Hematopoietic multipotent progenitor cell (in vitro differentiated cells): ENCODE measurements at regions not wholly inside any gene's neighbourhood (a gene's known extent, or its start where the extent isn't known, plus 50 kb on each side); places are given as distances from the start of the nearest gene placed in this dataset.

Experiments used
- DNase-seq, 3 donors: peaks; one replicate each; pipeline ENCODE4 v3.0.0-alpha.2; 2011 to 2015; ENCODE audit warnings: low read depth in 2 of 3, low spot score in 2 of 3

DNA sequence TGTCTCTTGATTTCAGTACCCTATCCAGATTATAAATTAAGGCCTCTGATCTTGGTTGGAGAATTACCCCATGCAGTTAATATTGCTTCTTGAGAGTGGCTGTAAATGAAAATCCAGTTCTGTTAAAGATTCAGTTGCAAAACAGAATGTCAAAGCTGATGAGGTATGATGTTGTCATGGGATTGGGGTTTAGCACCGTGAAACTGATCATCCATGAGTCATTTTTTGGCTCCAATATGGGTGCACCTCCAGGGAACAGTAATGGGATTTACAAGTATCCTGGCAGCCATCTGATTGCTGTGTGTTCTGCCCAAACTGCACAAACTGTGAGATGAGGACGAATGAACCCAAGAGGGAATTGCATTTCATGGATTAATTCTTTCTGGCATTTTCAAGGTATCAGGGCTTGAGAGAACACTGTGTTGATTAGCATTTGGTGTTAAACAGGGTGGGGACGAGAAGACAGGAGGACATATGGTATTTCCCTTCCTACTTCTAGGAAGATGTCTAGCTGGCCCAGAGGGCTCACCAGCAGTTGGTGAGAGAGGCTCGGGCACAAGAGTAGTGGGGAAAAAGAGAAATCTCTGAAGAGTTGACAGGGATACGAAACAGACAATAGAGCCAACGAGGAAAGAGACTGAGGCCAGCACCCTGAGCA, 214.7 kb downstream of the GAS1 start:
- DNase-seq, result no peak

- no peak for DNase-seq
Observed at GRCh38 chr9:86731511-86732063, 215.7 kb downstream of the GAS1 start.

- no peak for DNase-seq
Observed at GRCh38 chr9:86730163-86730928, 217.0 kb downstream of the GAS1 start.

- no peak for DNase-seq
Observed at GRCh38 chr9:86724529-86724928, 222.8 kb downstream of the GAS1 start.

DNA sequence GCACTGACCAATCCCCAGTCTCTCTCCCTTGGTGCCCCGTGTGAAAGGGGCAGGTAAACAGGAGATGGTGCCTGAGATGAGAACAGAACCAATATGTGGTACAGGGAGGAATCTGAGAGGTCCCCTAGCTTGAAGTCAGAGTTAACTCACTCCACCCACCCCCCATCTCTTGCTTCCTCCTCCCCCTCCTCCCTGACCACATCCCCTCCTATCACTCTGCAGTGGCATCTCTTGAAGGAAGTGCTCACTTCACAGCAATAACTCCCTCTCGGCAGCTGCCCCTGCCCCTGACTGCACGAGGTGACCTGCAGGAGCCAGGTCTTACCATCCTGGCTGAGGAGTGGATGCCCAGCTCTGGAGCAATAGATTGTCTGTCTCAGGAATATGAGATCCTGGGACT, 224.0 kb downstream of the GAS1 start:
- peak in 2 of 3 donors; percentile 5 to 6 for DNase-seq

DNA sequence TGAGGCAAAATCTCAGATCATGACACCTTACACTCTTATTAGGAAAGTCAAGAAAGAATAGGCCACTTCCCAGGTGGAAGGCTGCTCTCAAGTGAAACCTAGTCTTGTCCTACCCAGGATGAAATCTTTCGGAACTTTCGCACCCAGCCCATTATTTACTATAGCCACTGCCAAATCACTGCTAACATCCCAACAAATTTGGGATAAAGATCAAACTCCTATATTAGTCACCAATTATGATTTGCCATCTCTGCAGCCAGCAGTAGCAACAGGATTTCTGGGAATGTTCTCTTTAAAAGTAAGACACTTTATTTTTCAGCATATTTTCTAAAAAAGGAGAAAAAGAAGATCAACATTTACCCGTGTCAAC, 224.6 kb downstream of the GAS1 start:
- DNase-seq, result no peak

- DNase-seq, result no peak
Observed at GRCh38 chr9:86721843-86722705, 225.2 kb downstream of the GAS1 start.

- no peak for DNase-seq
Observed at GRCh38 chr9:86721226-86721781, 226.0 kb downstream of the GAS1 start.

- no peak for DNase-seq
Observed at GRCh38 chr9:86720639-86721225, 226.6 kb downstream of the GAS1 start.

DNA sequence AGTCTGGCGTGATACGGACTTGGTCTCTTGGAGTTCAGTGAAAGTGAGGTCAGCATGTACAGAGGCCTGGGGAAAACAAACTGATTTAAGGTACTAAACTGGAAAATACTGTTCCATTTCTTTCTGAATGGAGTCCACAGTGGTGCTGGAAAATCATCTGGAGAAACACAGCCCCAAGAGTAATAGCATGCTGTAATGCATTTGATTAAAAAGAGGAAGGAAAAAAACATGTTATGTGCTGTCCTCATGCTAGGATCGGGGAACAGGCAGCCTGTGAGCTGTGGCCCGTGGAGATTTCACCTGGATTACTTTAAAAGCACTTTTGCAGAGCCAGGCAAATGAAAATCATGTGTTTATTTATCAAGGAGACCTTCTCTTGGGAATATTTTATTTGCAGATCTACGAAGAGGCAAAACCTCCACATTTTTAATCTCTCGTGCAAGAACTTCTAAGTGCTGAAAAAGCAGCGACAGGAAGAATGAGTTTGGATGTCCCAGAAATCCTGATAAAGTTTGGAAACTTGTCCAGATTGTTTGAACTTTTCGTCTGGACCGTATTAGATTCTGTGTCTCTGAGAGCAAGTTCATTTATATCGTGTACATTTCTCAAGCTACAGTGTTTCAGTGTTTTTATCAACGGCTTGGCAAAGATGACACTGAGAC, 228.8 kb downstream of the GAS1 start:
- no peak for DNase-seq

GRCh38 chr9:86716326-86716922, 230.9 kb downstream of the GAS1 start:
- DNase-seq, result no peak

GRCh38 chr9:86714999-86715398, 232.3 kb downstream of the GAS1 start:
- no peak for DNase-seq

DNA sequence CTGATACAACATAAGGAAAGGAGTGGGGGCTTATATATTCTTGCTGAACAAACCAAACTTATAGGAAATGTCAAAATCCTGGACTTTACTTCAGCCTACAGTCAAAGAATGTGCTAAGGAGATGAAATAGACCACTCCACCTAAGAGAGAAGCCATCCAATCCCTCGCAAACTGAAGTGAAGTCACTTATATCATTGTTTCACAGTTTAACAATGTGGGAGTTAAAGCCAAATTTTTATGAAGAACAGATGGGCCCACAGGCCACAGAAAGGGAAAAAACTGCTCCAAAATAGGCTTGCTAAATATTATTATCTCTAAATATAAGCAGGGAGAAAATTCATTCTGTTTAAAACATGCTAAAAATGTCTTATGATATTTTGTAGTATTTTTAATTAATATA, 233.3 kb downstream of the GAS1 start:
- no peak for DNase-seq

DNA sequence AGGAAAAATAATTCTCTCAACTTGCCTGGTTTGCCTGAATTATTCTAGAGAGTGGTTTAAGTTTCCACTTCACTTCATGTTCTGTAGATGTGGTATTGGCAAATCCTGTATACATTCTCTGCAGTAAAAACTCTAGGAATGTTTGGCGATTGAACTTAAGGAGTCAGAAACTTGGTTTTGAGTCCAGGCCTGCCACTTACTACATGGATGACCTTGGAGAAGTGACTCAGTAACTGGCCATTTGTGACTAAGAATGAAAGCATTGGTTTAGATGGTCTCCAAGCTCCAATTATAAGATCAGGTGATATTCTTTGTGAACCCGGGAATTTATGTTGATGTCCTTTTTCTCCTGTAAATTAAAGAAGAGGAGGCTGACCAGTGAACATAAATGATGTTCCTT, 233.8 kb downstream of the GAS1 start:
- no peak for DNase-seq

- no peak for DNase-seq
Observed at GRCh38 chr9:86708918-86709835, 238.1 kb downstream of the GAS1 start.

DNA sequence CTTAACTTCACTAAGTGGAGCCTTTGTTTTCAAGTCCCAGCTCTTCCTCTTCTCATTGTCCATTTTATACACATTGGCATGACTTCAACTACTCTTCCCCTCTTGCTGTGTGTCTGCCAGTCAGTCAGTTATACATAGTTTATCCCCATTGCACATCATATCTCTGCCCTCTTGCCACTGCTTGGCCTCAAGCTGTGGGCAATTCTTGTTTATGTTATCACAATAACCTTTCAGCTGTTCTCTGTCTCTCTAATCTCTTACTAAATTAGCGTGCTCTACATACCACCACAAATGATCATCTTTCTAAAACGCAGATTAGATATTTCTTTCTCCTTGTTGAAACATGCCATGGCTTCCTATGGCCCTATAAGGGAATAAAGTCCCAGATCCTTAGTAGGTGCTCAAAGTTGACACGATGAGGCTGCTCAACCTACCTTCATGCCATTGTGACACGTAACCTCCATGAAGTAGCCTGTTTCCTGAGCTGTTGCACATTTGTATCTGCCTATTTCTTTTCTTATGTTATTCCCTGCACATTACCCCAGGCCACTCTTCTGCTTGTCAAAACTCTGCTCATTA, 239.3 kb downstream of the GAS1 start:
- no peak for DNase-seq

DNA sequence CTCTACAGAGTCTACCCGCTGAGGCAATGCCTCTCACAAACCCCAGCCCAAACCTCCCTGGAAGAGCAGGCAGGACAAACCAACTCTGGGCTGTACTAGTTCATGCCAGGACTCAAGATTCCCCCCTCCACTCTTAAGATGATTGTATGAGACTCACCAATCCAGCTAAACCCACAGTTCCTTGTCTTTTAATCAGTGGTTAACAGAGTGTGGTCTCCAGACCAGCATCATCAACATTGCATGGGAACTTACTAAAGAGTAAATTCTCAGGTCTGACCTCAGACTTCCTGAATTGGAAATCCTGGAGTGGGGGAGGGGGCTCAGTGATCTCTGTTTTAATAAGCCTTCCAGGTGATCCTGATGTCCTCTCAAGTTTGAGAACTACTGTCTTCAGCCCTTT, 240.9 kb downstream of the GAS1 start:
- no peak for DNase-seq

DNA sequence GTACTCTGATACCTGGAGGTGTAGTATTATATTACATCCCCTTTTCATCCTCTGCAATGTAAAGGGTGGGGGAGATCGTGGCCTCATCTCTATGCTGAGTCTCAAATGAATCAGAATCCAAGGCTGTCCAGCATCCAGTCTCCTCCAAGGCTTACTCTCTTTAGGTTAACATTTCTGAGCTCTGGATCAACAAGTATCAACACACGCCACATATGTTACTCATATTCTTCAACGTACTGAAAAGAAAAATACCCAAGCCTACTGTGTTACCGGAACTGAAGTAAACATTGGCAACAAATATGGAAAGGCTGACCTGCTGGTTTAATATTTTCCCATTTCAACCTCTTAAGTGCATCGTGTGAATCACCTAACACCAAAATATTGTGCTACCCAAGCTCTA, 241.8 kb downstream of the GAS1 start:
- no peak for DNase-seq
